ENCODE measurements at regions not wholly inside any gene's neighbourhood (a gene's known extent, or its start where the extent isn't known, plus 50 kb on each side); places are given as distances from the start of the nearest gene placed in this dataset.

GRCh38 chr13:105599477-105600037, 935.9 kb downstream of the EFNB2 start:
- TF ChIP-seq ZNF274 (IDR thresholded peaks at IDR 0.05; ENCODE audit: low read depth, low read length) (no peak), SUZ12 (IDR thresholded peaks at IDR 0.05; ENCODE audit: extremely low read depth, insufficient read depth, insufficient read length) (no peak), YY1 (IDR thresholded peaks at IDR 0.05; ENCODE audit: insufficient read depth, insufficient read length) (no peak)
